ENCODE measurements at regions not wholly inside any gene's neighbourhood (a gene's known extent, or its start where the extent isn't known, plus 50 kb on each side); places are given as distances from the start of the nearest gene placed in this dataset.

- 42 to 74% (median 58%) methylated on average over 1 of the region's 1 CpG for WGBS, 5 donors
- DNase-seq, result no peak
- H3K4me3 ChIP-seq, result no peak overlapping the region
- no peaks in the 10 kb centered on the region for H3K27me3 ChIP-seq
- H3K4me1 ChIP-seq, result no peaks in the 10 kb centered on the region
- H3K9me3 ChIP-seq, result no peaks in the 10 kb centered on the region
- no peaks in the 10 kb centered on the region for H3K36me3 ChIP-seq
- intact Hi-C loops (cut with DNase I; ENCODE audit: low total_unique reads), result no loop called here
- no peak overlapping the region for H3K27ac ChIP-seq
- TF ChIP-seq, protein P1, sequence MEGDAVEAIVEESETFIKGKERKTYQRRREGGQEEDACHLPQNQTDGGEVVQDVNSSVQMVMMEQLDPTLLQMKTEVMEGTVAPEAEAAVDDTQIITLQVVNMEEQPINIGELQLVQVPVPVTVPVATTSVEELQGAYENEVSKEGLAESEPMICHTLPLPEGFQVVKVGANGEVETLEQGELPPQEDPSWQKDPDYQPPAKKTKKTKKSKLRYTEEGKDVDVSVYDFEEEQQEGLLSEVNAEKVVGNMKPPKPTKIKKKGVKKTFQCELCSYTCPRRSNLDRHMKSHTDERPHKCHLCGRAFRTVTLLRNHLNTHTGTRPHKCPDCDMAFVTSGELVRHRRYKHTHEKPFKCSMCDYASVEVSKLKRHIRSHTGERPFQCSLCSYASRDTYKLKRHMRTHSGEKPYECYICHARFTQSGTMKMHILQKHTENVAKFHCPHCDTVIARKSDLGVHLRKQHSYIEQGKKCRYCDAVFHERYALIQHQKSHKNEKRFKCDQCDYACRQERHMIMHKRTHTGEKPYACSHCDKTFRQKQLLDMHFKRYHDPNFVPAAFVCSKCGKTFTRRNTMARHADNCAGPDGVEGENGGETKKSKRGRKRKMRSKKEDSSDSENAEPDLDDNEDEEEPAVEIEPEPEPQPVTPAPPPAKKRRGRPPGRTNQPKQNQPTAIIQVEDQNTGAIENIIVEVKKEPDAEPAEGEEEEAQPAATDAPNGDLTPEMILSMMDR (IDR thresholded peaks at IDR 0.05), result no peak
- TF ChIP-seq POLR2AphosphoS5 (IDR thresholded peaks at IDR 0.05), result no peak
- TF ChIP-seq EP300 (IDR thresholded peaks at IDR 0.05), result no peak
- no peak for TF ChIP-seq POLR2A (IDR thresholded peaks at IDR 0.05)
Measured at GRCh38 chrX:27910412-27910811, 70.8 kb downstream of the DCAF8L1 start.

DNA sequence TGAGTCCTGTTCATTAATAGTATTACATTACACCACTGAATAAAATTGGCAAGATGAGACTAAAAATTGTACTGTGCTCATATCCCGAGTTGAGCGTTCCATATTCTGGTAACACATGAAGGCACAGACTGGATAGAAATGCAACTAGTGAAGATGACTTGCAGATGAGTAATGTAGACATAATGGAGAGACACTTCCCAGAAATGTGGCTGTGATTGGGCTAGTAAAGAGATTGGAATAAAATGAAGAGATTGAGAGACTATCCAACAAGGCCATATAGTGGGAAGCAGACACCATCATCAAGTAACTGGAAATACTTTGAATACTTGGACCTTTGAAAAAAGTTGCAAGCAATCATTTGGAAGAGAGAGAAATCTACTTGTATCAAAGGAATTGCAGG, 77.3 kb downstream of the DCAF8L1 start:
- Histone ChIP-seq H3K27ac (no peak overlapping the region), H3K9me3 (no peaks in the 10 kb centered on the region), H3K27me3 (no peaks in the 10 kb centered on the region), H3K4me1 (no peaks in the 10 kb centered on the region), H3K36me3 (no peaks in the 10 kb centered on the region), H3K4me3 (no peak overlapping the region)
- DNase-seq, result no peak
- intact Hi-C loops (cut with DNase I; ENCODE audit: low total_unique reads), result no loop called here
- WGBS, 5 donors, result 77 to 98% (median 92%) methylated on average over 2 of the region's 2 CpGs
- no peak for TF ChIP-seq POLR2AphosphoS5 (IDR thresholded peaks at IDR 0.05)
- no peak for TF ChIP-seq POLR2A (IDR thresholded peaks at IDR 0.05)
- TF ChIP-seq, protein P1 (IDR thresholded peaks at IDR 0.05), result no peak
- TF ChIP-seq EP300 (IDR thresholded peaks at IDR 0.05), result no peak

DNA sequence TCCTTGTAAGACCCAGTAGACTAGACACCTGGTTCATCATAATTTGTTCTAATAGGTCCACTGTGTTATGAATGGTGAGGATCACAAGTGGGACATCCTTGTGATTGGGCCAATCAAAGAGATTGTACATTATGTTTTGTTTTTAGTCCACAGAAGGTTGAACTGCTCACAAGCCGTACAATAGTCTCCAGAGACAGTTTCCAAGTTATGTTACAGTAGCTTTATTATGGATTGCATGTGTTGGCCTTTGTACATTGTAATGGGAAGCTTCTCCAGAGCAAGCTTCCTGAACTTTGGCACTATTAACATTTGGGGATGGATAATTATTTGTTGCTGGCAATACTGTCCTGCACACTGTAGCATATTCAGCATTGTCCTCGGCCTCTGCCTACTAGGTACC, 86.1 kb downstream of the MAGEB10 start:
- Histone ChIP-seq H3K4me1 (no peaks in the 10 kb centered on the region), H3K4me3 (no peak overlapping the region), H3K9me3 (peaks cover 0 to 4% (median 0%) of the 10 kb centered on the region in 4 donors), H3K27me3 (no peaks in the 10 kb centered on the region), H3K27ac (no peak overlapping the region), H3K36me3 (no peaks in the 10 kb centered on the region)
- 51 to 84% (median 67%) methylated on average over 2 of the region's 2 CpGs for WGBS, 5 donors
- intact Hi-C loops (cut with DNase I; ENCODE audit: low total_unique reads), result no loop called here
- DNase-seq, result no peak
- TF ChIP-seq, protein P1 (IDR thresholded peaks at IDR 0.05), result no peak
- TF ChIP-seq POLR2A (IDR thresholded peaks at IDR 0.05) (no peak), POLR2AphosphoS5 (IDR thresholded peaks at IDR 0.05) (no peak), EP300 (IDR thresholded peaks at IDR 0.05) (no peak)

- Histone ChIP-seq H3K27me3 (no peaks in the 10 kb centered on the region), H3K27ac (no peak overlapping the region), H3K36me3 (no peaks in the 10 kb centered on the region), H3K9me3 (peaks cover 0 to 4% (median 0%) of the 10 kb centered on the region in 4 donors), H3K4me3 (no peak overlapping the region), H3K4me1 (no peaks in the 10 kb centered on the region)
- TF ChIP-seq, protein P1 (IDR thresholded peaks at IDR 0.05), result no peak
- TF ChIP-seq POLR2AphosphoS5 (IDR thresholded peaks at IDR 0.05), result no peak
- TF ChIP-seq POLR2A (IDR thresholded peaks at IDR 0.05), result no peak
- no peak for TF ChIP-seq EP300 (IDR thresholded peaks at IDR 0.05)
- 37 to 62% (median 57%) methylated on average over 3 of the region's 3 CpGs for WGBS, 5 donors
- DNase-seq, result no peak
- intact Hi-C loops (cut with DNase I; ENCODE audit: low total_unique reads), result no loop called here
Measured at GRCh38 chrX:27893211-27893610, 85.4 kb downstream of the MAGEB10 start.
